Testis (tissue), 2 donors: ENCODE measurements at regions not wholly inside any gene's neighbourhood (a gene's known extent, or its start where the extent isn't known, plus 50 kb on each side); places are given as distances from the start of the nearest gene placed in this dataset.

Experiments used
- DNase-seq: peaks from one replicate; pipeline ENCODE4 v3.0.0-alpha.2; 2019
- H3K27ac ChIP-seq, 2 donors: fragments of 200-600 bp; sonication (generic); one replicate each; pipeline ENCODE4 v1.5.1; 2019
- H3K27me3 ChIP-seq: fragments of 200-600 bp; sonication (generic); one replicate; pipeline ENCODE4 v1.5.1; 2019
- H3K36me3 ChIP-seq: fragments of 200-600 bp; sonication (generic); one replicate; pipeline ENCODE4 v1.5.1; 2017; ENCODE audit warnings: low read depth; ENCODE audit errors: missing control alignments
- H3K4me1 ChIP-seq: fragments of 200-600 bp; sonication (generic); one replicate; pipeline ENCODE4 v1.5.1; 2019
- H3K4me3 ChIP-seq, 2 donors: fragments of 200-600 bp; sonication (generic); one replicate each; pipeline ENCODE4 v1.5.1; 2017 to 2019
- H3K9me3 ChIP-seq: fragments of 200-600 bp; sonication (generic); one replicate; pipeline ENCODE4 v1.5.1; 2017
- POLR2A ChIP-seq: fragments of 450-650 bp; IDR thresholded peaks from one replicate; pipeline ENCODE4 v1.6.1; 2017; ENCODE audit warnings: antibody characterized with exemption, mild to moderate bottlenecking, moderate library complexity
- WGBS, 2 donors: methylation state at CpG; one replicate each; pipeline ENCODE4 v1.1.5; 2018; 5-methylcytosine and 5-hydroxymethylcytosine counted together
- intact Hi-C: fragments of 100-400 bp; cut with DNase I; formaldehyde crosslinking; loops from one replicate; pipeline ENCODE4 v1.15.1; 2023; ENCODE audit warnings: low total_unique reads
- TF ChIP-seq, protein P1 (sequence below), 3 experiments: fragments of 450-650 bp in 2 of 3; fragments of 200-600 bp in 1 of 3; sonication (generic) in 1 of 3; IDR thresholded peaks; one replicate each; pipeline ENCODE4 v1.5.1; 2016 to 2019; ENCODE audit warnings: antibody characterized with exemption in 3 of 3, mild to moderate bottlenecking in 2 of 3, moderate library complexity in 1 of 3

DNA sequence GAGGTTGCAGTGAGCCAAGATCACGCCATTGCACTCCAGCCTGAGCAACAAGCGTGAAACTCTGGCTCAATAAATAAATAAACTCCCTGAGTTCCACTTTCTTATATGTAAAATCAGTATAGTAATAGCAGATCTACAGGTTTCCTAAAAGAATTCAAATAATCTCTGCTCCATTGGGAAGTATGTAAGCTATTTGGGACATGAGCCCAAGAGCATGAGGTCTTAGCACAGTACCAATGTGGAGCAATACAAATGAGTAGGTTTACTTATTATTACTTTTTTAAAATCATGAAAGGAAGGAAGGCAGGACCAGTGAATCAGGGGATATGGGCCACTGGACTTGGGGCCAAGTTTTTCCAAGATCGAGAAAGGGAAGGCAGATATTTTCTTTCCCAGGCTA lies 216.9 kb upstream of the DIO2 start:
- no peaks in the 10 kb centered on the region for H3K9me3 ChIP-seq
- H3K27me3 ChIP-seq, result no peaks in the 10 kb centered on the region
- H3K27ac ChIP-seq, result no peak overlapping the region
- no peak for DNase-seq
- H3K4me3 ChIP-seq, result no peak overlapping the region
- intact Hi-C loops, result no loop called here
- no peaks in the 10 kb centered on the region for H3K36me3 ChIP-seq
- TF ChIP-seq, protein P1, sequence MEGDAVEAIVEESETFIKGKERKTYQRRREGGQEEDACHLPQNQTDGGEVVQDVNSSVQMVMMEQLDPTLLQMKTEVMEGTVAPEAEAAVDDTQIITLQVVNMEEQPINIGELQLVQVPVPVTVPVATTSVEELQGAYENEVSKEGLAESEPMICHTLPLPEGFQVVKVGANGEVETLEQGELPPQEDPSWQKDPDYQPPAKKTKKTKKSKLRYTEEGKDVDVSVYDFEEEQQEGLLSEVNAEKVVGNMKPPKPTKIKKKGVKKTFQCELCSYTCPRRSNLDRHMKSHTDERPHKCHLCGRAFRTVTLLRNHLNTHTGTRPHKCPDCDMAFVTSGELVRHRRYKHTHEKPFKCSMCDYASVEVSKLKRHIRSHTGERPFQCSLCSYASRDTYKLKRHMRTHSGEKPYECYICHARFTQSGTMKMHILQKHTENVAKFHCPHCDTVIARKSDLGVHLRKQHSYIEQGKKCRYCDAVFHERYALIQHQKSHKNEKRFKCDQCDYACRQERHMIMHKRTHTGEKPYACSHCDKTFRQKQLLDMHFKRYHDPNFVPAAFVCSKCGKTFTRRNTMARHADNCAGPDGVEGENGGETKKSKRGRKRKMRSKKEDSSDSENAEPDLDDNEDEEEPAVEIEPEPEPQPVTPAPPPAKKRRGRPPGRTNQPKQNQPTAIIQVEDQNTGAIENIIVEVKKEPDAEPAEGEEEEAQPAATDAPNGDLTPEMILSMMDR (IDR thresholded peaks at IDR 0.05), result no peak
- TF ChIP-seq POLR2A, result no peak
- H3K4me1 ChIP-seq, result peaks cover 4% of the 10 kb centered on the region
- 82 to 89% methylated on average over 3 of the region's 3 CpGs for WGBS, 2 donors

GRCh38 chr14:80427101-80427500 lies 215.8 kb upstream of the DIO2 start:
- intact Hi-C loops, result no loop called here
- Histone ChIP-seq H3K9me3 (no peaks in the 10 kb centered on the region), H3K36me3 (no peaks in the 10 kb centered on the region), H3K27ac (no peak overlapping the region), H3K27me3 (no peaks in the 10 kb centered on the region), H3K4me1 (peaks cover 4% of the 10 kb centered on the region), H3K4me3 (no peak overlapping the region)
- TF ChIP-seq POLR2A, result no peak
- TF ChIP-seq, protein P1 (IDR thresholded peaks at IDR 0.05), result no peak
- DNase-seq, result no peak
- WGBS, 2 donors, result 58 to 68% methylated on average over 3 of the region's 3 CpGs

- 95 to 96% methylated on average over 1 of the region's 1 CpG for WGBS, 2 donors
- Histone ChIP-seq H3K27me3 (no peaks in the 10 kb centered on the region), H3K36me3 (no peaks in the 10 kb centered on the region), H3K4me3 (no peak overlapping the region), H3K27ac (no peak overlapping the region), H3K4me1 (peaks cover 4% of the 10 kb centered on the region), H3K9me3 (no peaks in the 10 kb centered on the region)
- TF ChIP-seq, protein P1 (IDR thresholded peaks at IDR 0.05), result no peak
- TF ChIP-seq POLR2A, result no peak
- no peak for DNase-seq
- intact Hi-C loops, result no loop called here
Observed at GRCh38 chr14:80426683-80427082, 215.4 kb upstream of the DIO2 start.

DNA sequence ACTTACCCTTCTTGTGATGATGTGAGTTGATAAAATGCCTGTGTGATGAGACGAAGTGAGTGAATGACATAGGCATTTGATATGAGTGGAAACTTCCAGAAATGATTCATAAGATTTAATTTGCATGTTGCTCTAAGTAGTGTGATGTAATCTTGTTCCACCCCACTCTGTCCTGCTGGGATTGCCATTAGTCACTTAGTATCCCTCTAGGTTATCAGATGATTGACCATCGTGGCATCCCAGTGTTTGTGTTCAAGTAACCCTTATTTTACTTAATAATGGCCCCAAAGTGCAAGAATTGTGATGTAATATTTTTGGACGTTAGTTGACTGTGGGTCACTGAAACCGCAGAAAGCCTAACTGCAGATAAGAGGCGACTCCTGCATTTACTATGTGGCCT lies 214.4 kb upstream of the DIO2 start:
- Histone ChIP-seq H3K36me3 (no peaks in the 10 kb centered on the region), H3K4me1 (peaks cover 4% of the 10 kb centered on the region), H3K27me3 (no peaks in the 10 kb centered on the region), H3K4me3 (no peak overlapping the region), H3K9me3 (no peaks in the 10 kb centered on the region), H3K27ac (no peak overlapping the region)
- intact Hi-C loops, result no loop called here
- TF ChIP-seq, protein P1 (IDR thresholded peaks at IDR 0.05), result no peak
- no peak for TF ChIP-seq POLR2A
- 76 to 79% methylated on average over 5 of the region's 5 CpGs for WGBS, 2 donors
- DNase-seq, result no peak

DNA sequence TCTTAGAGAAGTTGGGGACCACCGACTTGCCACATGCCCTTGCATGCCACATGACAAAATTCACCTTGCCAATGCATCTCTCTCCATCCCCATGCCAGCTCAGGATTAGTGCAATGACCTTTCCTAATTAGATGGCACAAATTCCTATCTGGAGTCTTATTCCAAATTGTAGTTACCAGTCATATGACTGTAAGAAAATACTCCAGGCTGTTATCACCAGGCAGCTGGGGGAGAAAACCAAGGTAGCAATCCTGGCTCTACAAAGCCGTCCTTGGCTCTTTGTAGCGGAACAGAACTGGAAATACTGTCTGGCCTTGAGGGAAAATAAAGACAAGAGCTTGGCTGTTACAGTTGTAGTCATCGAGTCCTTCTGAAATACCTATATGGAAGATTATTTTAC lies 208.5 kb upstream of the DIO2 start:
- Histone ChIP-seq H3K4me1 (no peaks in the 10 kb centered on the region), H3K4me3 (no peak overlapping the region), H3K36me3 (no peaks in the 10 kb centered on the region), H3K9me3 (no peaks in the 10 kb centered on the region), H3K27ac (no peak overlapping the region), H3K27me3 (no peaks in the 10 kb centered on the region)
- DNase-seq, result peak; percentile 23
- WGBS, 2 donors, result 26 to 46% methylated on average over 4 of the region's 4 CpGs
- intact Hi-C loops, result no loop called here
- no peak for TF ChIP-seq POLR2A
- TF ChIP-seq, protein P1 (IDR thresholded peaks at IDR 0.05), result no peak
